ENCODE measurements at regions not wholly inside any gene's neighbourhood (a gene's known extent, or its start where the extent isn't known, plus 50 kb on each side); places are given as distances from the start of the nearest gene placed in this dataset.

- no peak for DNase-seq
Measured at GRCh38 chr10:31635415-31636065, 293.1 kb downstream of the ARHGAP12 start.

- no peak for DNase-seq
Measured at GRCh38 chr10:31635009-31635408, 293.6 kb downstream of the ARHGAP12 start.

DNA sequence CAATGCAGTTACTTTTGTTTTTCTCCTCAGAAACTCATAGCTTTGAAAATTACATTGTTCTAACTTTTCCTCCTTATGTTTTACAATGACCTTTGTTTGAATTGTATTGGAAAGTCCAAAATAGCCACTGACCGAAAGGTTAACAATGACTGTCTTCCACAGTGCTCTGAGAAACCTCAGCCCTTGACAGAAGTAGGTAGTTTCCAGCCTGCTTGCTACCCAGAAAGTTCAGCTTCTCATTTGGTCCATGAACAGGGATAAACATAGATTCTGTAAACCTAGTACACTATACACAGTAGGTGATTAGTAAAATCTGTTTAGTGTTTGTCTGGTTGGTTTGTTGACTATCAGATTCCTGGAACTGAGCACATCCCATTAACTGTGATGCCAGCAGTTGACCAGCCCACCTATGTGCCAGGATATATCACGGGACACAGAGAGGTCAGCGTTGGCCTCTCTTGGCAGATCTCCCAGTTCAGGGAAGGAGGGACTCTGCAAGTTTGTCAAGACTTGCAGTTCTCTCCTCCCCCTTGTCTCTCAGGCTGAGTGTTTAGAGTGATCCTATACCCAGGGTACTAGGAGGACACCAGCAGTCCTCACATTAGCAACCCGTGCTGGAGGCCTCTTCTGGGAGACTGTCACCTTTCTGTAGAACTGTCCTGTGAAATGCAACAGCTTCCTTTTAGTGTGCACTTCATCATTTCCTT is 297.6 kb downstream of the ARHGAP12 start:
- no peak for DNase-seq

DNA sequence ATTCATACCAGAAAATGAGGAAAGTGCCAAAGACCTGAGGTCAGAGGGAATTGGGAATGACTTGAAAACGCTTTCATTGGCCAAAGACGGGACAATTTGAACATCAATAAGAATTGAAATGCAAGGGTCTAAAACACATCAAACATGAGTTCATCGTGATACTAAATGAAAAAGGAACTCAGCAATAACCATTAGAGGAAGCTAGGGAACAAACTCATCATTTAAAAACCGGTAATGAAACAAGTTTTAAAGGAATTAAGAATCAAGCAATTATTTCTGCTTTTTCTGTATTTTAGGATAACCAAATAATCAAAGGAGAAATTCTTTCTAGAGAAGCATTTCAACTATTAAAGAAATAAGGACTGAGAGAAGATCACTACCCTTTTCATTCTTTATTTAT is 303.1 kb downstream of the ARHGAP12 start:
- no peak for DNase-seq

- no peak for DNase-seq
Measured at GRCh38 chr10:31624611-31625010, 304.0 kb downstream of the ARHGAP12 start.

DNA sequence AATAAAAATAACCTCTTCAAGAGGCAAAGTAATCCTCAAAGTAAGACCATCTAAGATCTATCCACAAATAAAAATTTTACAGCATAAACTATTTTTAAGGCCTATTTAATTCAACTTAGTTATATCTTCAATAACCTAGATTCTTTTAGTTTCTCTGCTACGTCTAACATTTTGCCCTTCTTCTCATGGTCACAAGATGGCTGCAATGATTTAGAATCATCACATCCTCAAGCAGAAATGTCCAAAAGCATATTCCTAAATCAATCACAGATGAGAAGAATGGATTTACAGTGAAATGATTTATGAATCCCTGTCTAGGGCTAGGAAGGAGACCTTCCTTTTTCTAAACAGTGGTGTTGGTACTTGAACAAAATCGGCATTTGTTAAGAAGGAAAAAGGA is 304.7 kb downstream of the ARHGAP12 start:
- DNase-seq: no peak

GRCh38 chr10:31623466-31623865 is 304.4 kb downstream of the ZEB1 start:
- no peak for DNase-seq

DNA sequence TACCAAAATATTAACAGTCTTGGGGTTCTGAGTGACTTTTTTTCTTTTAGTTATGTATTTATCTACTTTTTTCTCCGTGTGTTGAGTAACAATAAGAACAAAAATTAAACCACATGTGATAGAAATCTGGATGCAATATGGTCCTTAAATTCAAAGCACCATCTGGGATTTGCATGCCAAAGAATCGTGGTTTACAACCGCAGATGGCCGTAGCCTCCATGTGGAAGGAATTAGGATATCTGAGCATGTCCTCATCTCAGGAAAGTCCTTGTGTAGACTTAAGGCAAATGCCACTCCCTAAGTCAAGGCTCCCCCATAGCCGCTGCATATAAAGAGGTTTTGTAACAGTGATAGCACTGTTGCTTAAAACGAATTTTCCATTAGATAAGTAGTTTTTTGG is 304.0 kb downstream of the ZEB1 start:
- DNase-seq: no peak

- no peak for DNase-seq
Measured at GRCh38 chr10:31621733-31622132, 302.7 kb downstream of the ZEB1 start.

DNA sequence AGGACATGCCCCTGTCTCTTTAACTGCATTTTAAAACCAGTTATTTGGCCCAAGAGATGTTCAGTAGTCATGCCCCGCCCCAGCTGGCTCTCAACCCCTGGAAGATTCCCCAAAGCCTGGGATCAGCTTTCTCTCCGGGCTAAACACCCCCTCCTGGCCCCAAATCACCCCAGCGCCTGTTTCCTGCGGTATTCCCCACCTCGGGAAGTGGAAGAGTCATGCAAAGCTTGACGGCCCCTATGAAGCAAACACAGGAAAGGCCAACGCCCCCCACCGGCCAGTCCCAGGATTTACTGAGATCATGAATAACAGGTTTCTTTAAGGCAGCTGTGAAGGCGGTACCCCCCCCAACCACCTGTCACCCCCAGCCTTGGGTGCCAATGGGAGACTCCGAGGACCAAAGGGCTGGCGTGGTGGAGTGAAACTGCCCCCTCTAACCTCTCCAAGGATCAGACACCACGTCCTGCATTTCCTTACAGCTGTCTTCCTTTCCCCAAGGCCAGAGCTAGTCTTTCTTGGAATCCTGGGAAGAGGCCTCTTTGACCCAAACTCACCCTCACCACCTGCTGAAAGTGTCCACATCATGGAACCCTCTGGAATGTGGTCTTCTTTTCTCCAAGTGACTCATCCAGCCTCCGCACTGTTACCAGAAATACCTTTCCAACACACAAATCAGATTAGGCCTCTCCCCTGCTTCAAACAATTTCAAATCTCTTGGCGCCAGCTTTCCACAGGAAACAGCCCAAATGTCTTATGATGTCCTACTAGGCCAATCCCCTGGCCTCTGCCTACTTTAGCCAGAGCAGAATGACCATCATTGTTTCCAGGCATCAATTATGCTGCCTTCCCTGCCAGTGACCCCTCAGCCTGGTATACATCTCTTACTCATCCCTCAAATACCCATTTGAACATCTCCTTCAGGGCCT is 301.5 kb downstream of the ZEB1 start:
- DNase-seq: no peak

DNA sequence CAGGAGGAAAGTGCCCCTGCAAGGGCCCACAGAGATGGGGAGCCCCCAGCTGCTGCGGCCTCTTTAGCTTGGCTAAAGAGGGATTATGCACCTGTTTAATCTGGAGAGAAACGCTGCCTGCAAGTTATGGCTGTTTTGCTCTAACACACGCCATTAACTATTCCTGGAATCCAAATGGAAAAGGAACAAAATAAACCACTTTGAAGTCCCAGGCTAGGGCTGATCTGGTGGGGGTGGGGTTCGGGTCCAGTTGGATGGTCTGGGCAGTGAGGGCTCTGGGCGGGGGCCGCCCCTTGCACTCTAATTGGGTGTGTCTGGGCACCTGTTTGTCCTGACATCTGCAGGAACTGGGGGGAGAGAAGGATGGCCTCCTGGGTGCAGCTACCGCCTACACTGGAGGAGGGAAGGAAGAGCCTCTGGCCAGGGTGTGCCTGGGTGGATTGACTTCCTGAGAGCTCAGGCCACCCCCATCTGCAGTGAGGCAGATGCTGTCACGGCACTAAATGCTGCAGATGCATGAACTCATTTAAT is 300.6 kb downstream of the ZEB1 start:
- DNase-seq: no peak

DNA sequence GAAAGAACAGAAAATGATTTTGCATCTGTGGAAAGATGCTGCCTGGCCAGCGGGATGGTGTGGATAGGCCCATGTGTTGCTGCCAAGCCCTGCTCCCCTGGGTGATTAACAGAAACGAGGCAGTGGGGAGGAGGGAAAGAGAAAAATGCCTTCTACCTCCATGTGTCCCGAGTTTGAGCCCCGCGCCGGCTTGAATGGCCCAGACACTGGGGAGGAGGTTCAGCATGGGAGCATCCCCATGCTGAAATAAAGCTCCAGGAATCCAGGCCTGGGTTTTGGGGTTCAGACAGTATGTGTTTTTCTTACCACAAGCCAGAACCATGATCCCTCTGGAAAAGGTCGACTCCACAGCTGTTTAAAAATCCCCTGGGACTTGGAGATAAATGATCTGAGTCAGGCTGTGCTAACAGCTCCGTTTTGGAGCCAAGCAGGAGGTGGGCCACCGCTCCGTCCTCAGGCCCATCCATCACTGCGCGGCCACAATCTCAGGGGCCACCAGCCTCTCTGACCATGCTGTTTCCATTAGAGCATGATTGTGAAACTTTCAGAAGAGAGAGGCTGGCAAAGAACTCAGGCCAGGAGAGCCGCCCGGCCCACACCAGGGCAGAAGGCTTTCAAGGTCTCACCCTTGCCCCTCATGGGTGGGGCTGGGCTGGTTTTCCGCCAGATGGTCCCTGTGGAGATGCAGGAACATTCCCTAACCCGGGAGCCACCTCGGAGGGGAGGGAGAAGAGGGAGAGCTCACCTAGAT is 299.7 kb downstream of the ZEB1 start:
- no peak for DNase-seq

DNA sequence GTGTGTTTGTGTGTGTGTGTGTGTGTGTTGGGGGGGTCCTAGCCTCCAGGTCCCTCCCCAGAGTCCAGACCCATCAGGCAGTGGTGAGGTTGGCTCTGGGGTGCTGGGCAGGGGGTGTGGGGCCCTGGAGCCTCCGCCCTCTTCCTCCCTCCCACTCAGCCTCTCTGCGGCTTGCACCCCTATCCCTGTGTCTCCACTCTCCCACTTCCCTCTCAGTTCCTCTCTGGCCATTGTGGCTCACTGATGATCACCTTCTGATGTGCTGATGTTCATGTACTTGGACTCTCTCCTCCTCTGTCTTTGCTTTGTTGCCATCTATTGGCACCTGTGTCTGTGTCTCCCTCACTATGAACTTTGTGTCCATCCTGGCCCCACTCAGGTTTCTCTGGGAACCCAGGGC is 298.7 kb downstream of the ZEB1 start:
- DNase-seq: no peak

DNA sequence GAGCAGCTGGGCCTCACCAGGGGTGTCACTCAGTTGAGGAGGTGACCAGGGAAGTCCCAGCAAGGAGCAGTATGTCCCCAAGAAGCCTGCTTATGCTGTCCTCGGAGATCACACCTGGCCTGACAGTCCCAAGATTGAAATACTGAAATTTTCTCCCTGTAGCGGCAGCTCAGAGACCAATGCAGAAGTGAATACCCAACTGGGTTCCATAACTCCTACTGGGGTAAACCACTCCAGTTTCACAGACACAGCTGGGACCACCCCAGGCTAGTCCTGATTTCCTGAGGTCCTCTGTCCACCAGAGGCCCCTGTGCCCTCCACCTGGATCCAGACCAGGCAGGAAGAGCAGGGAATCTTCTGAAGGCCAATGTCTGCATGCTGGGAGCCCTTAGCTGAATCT is 298.1 kb downstream of the ZEB1 start:
- DNase-seq: no peak

- no peak for DNase-seq
Measured at GRCh38 chr10:31615129-31615528, 296.1 kb downstream of the ZEB1 start.

DNA sequence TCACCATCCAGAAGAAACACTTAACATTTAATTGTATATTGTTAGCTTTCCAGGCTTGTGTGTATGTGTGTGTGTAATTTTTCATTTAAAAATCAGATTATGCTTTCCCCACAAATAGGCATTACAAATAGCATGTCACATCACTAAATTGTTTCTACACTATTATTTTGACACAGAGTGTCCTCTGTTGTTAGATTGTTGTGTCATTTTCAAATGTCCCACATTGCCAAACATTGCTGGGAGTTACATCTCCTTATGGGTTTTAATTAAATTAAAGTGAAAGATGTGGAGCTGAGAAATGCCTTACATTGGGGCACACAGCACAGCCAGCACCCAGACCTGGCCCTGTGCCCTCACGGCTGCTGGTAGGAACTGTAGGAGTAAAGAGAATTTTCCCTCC is 295.6 kb downstream of the ZEB1 start:
- DNase-seq: no peak

DNA sequence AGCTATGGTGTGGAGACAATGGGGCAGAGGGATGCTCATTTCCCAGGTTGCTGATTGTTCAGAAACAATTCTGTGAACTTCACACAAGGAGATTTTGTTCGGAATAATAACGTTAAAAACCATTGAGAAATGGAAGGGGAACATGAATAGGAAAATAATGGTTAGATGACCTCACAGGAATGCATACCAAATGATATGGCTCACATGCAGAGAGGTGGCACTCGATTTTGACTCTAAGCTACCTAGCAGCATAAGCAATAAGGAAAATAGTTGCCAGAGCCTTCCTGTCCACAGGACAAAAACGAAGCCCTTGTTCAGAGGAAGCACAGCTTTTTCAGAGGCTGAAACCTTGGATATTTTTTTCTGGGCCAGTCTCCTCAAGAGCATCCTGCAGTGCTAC is 293.1 kb downstream of the ZEB1 start:
- DNase-seq: no peak

- DNase-seq: no peak
Measured at GRCh38 chr10:31611161-31611560, 292.1 kb downstream of the ZEB1 start.

- DNase-seq: no peak
Measured at GRCh38 chr10:31607481-31607880, 288.5 kb downstream of the ZEB1 start.

- DNase-seq: no peak
Measured at GRCh38 chr10:31606841-31607240, 287.8 kb downstream of the ZEB1 start.

DNA sequence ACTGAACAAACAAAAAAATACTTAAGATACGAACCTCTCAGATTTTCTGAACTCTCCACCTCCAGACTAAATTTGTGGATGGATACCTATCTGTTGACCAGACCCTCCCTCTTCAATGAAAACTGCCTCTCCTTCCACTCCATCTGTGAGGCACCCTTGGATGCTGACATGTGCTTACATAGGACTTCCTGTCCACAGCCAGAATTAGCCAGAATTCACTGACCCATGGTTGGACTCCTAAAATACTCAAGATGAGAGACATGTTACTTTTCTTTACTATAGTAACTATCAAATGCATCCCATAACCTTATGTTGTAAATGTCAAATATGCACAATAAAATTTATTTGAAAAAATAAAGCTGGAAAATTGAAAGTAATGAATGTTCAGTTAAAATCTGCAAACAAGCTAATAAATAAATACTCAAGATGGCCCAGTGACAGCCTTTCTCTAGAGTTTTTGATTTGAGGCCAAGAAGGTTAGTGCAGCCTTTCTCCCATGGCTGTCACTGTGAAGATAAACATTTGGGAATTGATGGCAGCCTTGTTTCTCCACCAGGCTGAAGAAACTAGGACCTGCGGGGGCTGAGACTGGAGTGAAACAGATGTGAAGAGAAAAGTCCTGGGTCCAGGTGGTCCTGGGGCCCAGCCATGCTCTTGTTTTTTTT is 287.0 kb downstream of the ZEB1 start:
- no peak for DNase-seq

- DNase-seq: no peak
Measured at GRCh38 chr10:31605426-31605825, 286.4 kb downstream of the ZEB1 start.

All from activated CD4-positive, alpha-beta T cell treated with anti-CD3 and anti-CD28 coated beads for 48 hours (primary cell).